T-helper 1 cell (primary cell): ENCODE measurements at regions not wholly inside any gene's neighbourhood (a gene's known extent, or its start where the extent isn't known, plus 50 kb on each side); places are given as distances from the start of the nearest gene placed in this dataset.
"Not testable (repeated sequence)": the region's sequence is repeated elsewhere in the genome, so short reads cannot be mapped to it uniquely, and the experiment has no call there.

Experiments
- DNase-seq, 5 donors: peaks; one replicate each; pipeline ENCODE4 v3.0.0-alpha.2; 2012 to 2020

GRCh38 chr2:110333114-110334095 lies 121.1 kb upstream of the MTLN start:
- not testable (repeated sequence) for DNase-seq

- DNase-seq, result not testable (repeated sequence)
These were observed 119.3 kb upstream of the MTLN start for GRCh38 chr2:110331625-110332024.

- DNase-seq, result not testable (repeated sequence)
These were observed 117.4 kb upstream of the MTLN start for GRCh38 chr2:110329760-110330159.

- not testable (repeated sequence) for DNase-seq
These were observed 116.8 kb upstream of the MTLN start for GRCh38 chr2:110329158-110329557.

GRCh38 chr2:110328677-110329076 lies 116.3 kb upstream of the MTLN start:
- not testable (repeated sequence) for DNase-seq

- DNase-seq, result not testable (repeated sequence)
These were observed 111.5 kb upstream of the MTLN start for GRCh38 chr2:110323832-110324231.

GRCh38 chr2:110322535-110322934 lies 110.2 kb upstream of the MTLN start:
- not testable (repeated sequence) for DNase-seq

- DNase-seq, result not testable (repeated sequence)
These were observed 108.7 kb upstream of the MTLN start for GRCh38 chr2:110320834-110321563.

- DNase-seq, result not testable (repeated sequence)
These were observed 106.6 kb upstream of the MTLN start for GRCh38 chr2:110318898-110319297.

- DNase-seq, result not testable (repeated sequence)
These were observed 105.0 kb upstream of the MTLN start for GRCh38 chr2:110317377-110317776.

GRCh38 chr2:110316051-110316865 lies 103.9 kb upstream of the MTLN start:
- not testable (repeated sequence) for DNase-seq

GRCh38 chr2:110315054-110315820 lies 102.9 kb upstream of the MTLN start:
- not testable (repeated sequence) for DNase-seq

GRCh38 chr2:110314472-110314871 lies 102.1 kb upstream of the MTLN start:
- DNase-seq, result not testable (repeated sequence)

- not testable (repeated sequence) for DNase-seq
These were observed 100.7 kb upstream of the MTLN start for GRCh38 chr2:110313032-110313431.

GRCh38 chr2:110311713-110312444 lies 99.5 kb upstream of the MTLN start:
- DNase-seq, result not testable (repeated sequence)

GRCh38 chr2:110310988-110311475 lies 98.7 kb upstream of the MTLN start:
- not testable (repeated sequence) for DNase-seq

GRCh38 chr2:110308728-110309127 lies 96.4 kb upstream of the MTLN start:
- not testable (repeated sequence) for DNase-seq

GRCh38 chr2:110292807-110293206 lies 80.5 kb upstream of the MTLN start:
- DNase-seq, result not testable (repeated sequence)

GRCh38 chr2:110291909-110292579 lies 79.7 kb upstream of the MTLN start:
- DNase-seq, result not testable (repeated sequence)

- not testable (repeated sequence) for DNase-seq
These were observed 75.5 kb upstream of the MTLN start for GRCh38 chr2:110287817-110288216.
